CD4-positive, alpha-beta T cell (primary cell): ENCODE measurements at regions not wholly inside any gene's neighbourhood (a gene's known extent, or its start where the extent isn't known, plus 50 kb on each side); places are given as distances from the start of the nearest gene placed in this dataset.

Experiments used
- ATAC-seq: fragments of 200-7000 bp; cut with Tn5 transposase; one replicate; pipeline ENCODE4 v1.10.0; 2022; ENCODE audit warnings: mild to moderate bottlenecking; ENCODE audit not compliant: poor library complexity
- CTCF ChIA-PET: fragments of 350-600 bp; sonication (Branson Sonifier 250); formaldehyde crosslinking; loops from one replicate; lab custom pipeline; 2021; ENCODE audit warnings: antibody characterized with exemption, inconsistent platforms; lab: Charles Lee
- POLR2A ChIA-PET: fragments of 350-600 bp; sonication (Branson Sonifier 250); formaldehyde crosslinking; loops from one replicate; lab custom pipeline; 2021; ENCODE audit warnings: antibody characterized with exemption, inconsistent platforms; lab: Charles Lee
- DNase-seq, 14 experiments: peaks; one replicate each; pipeline ENCODE4 v3.0.0-alpha.2; 2013 to 2020; ENCODE audit warnings: mixed read lengths in 2 of 14
- H3K27ac ChIP-seq, 2 donors: one replicate each; pipeline versions ENCODE4 v1.5.1 to v1.7.0; 2013; ENCODE audit warnings: low read length in 2 of 2, low read depth in 1 of 2, mild to moderate bottlenecking in 1 of 2
- H3K27me3 ChIP-seq, 2 experiments: 1 replicate in 1 of 2; 2 replicates in 1 of 2; pipeline versions ENCODE4 v1.6.1 to v1.7.0; 2013; ENCODE audit warnings: low read length in 2 of 2, control low read depth in 1 of 2, mild to moderate bottlenecking in 1 of 2, moderate library complexity in 1 of 2; ENCODE audit not compliant: insufficient read depth in 2 of 2, control insufficient read depth in 1 of 2
- H3K36me3 ChIP-seq: one replicate; pipeline ENCODE4 v1.6.1; 2013; ENCODE audit warnings: low read length, control low read depth; ENCODE audit not compliant: insufficient read depth
- H3K4me1 ChIP-seq: one replicate; pipeline ENCODE4 v1.6.1; 2013; ENCODE audit warnings: low read length, control low read depth; ENCODE audit not compliant: insufficient read depth
- H3K4me3 ChIP-seq: one replicate; pipeline ENCODE4 v1.5.1; 2013; ENCODE audit warnings: mild to moderate bottlenecking, low read length, moderate library complexity
- H3K9me3 ChIP-seq, 2 experiments: 1 replicate in 1 of 2; 2 replicates in 1 of 2; pipeline versions ENCODE4 v1.6.1 to v1.7.0; 2013; ENCODE audit warnings: low read length in 2 of 2, mild to moderate bottlenecking in 2 of 2, control low read depth in 1 of 2, moderate library complexity in 1 of 2; ENCODE audit not compliant: control insufficient read depth in 1 of 2, insufficient read depth in 1 of 2
- H3K27ac Mint-ChIP-seq: one replicate; pipeline ENCODE4 v1.8.0; 2020; ENCODE audit warnings: mixed read lengths
- H3K27me3 Mint-ChIP-seq: one replicate; pipeline ENCODE4 v1.8.0; 2021; ENCODE audit warnings: mixed read lengths
- H3K36me3 Mint-ChIP-seq: one replicate; pipeline ENCODE4 v1.8.0; 2021; ENCODE audit warnings: low read depth, mixed read lengths
- H3K4me1 Mint-ChIP-seq: one replicate; pipeline ENCODE4 v1.8.0; 2021; ENCODE audit warnings: low read depth, mixed read lengths
- H3K4me3 Mint-ChIP-seq: one replicate; pipeline ENCODE4 v1.8.0; 2020; ENCODE audit warnings: mild to moderate bottlenecking, mixed read lengths
- H3K9me3 Mint-ChIP-seq: one replicate; pipeline ENCODE4 v1.8.0; 2020; ENCODE audit warnings: mixed read lengths
- CTCF ChIP-seq: fragments of 200-600 bp; IDR thresholded peaks from one replicate; pipeline ENCODE4 v1.8.0; 2022; ENCODE audit warnings: antibody characterized with exemption, mild to moderate bottlenecking
- intact Hi-C, 2 experiments: fragments of 100-400 bp; cut with DNase I in 1 of 2; cut with micrococcal nuclease in 1 of 2; formaldehyde crosslinking; loops; one replicate each; pipeline versions ENCODE4 v1.15.1 to v1.9.0; 2023 to 2025; cut with DNase I, micrococcal nuclease

GRCh38 chr14:96987771-96988170, 190.6 kb downstream of the VRK1 start:
- no peak for TF ChIP-seq CTCF
- Mint-ChIP-seq H3K27ac (peak overlapping the region; percentile 48), H3K4me1 (peaks cover 39% of the 10 kb centered on the region), H3K27me3 (no peaks in the 10 kb centered on the region), H3K9me3 (peaks cover 3% of the 10 kb centered on the region), H3K4me3 (no peak overlapping the region), H3K36me3 (no peaks in the 10 kb centered on the region)
- Histone ChIP-seq H3K27ac (no peak overlapping the region), H3K9me3 (no peaks in the 10 kb centered on the region), H3K36me3 (no peaks in the 10 kb centered on the region), H3K27me3 (no peaks in the 10 kb centered on the region), H3K4me1 (peaks cover 17% of the 10 kb centered on the region), H3K4me3 (no peak overlapping the region)
- ChIA-PET POLR2A (no interaction called here), CTCF (no interaction called here)
- ATAC-seq, result no peak
- DNase-seq, result no peak
- intact Hi-C loops, result no loop called here

- no peaks in the 10 kb centered on the region for H3K36me3 Mint-ChIP-seq
- Histone ChIP-seq H3K4me3 (no peak overlapping the region), H3K36me3 (no peaks in the 10 kb centered on the region), H3K27ac (no peak overlapping the region), H3K9me3 (no peaks in the 10 kb centered on the region), H3K27me3 (no peaks in the 10 kb centered on the region), H3K4me1 (peaks cover 17% of the 10 kb centered on the region)
- H3K27ac Mint-ChIP-seq, result no peak overlapping the region
- no peak for DNase-seq
- no peak for TF ChIP-seq CTCF
- H3K4me3 Mint-ChIP-seq, result no peak overlapping the region
- H3K27me3 Mint-ChIP-seq, result no peaks in the 10 kb centered on the region
- POLR2A ChIA-PET, result no interaction called here
- no peak for ATAC-seq
- intact Hi-C loops, result no loop called here
- CTCF ChIA-PET, result no interaction called here
- H3K9me3 Mint-ChIP-seq, result peaks cover 3% of the 10 kb centered on the region
- H3K4me1 Mint-ChIP-seq, result peaks cover 39% of the 10 kb centered on the region
Measured at GRCh38 chr14:96989306-96989705, 192.1 kb downstream of the VRK1 start.

- Histone ChIP-seq H3K4me3 (no peak overlapping the region), H3K27me3 (peaks cover 0 to 6% of the 10 kb centered on the region in 2 experiments), H3K36me3 (no peaks in the 10 kb centered on the region), H3K4me1 (peaks cover 17% of the 10 kb centered on the region), H3K9me3 (no peaks in the 10 kb centered on the region), H3K27ac (no peak overlapping the region)
- ChIA-PET POLR2A (no interaction called here), CTCF (no interaction called here)
- ATAC-seq (no peak), DNase-seq (no peak)
- H3K27me3 Mint-ChIP-seq, result no peaks in the 10 kb centered on the region
- no peak overlapping the region for H3K4me3 Mint-ChIP-seq
- H3K36me3 Mint-ChIP-seq, result no peaks in the 10 kb centered on the region
- H3K9me3 Mint-ChIP-seq, result peaks cover 3% of the 10 kb centered on the region
- intact Hi-C loops, result no loop called here
- no peak for TF ChIP-seq CTCF
- H3K27ac Mint-ChIP-seq, result no peak overlapping the region
- peaks cover 25% of the 10 kb centered on the region for H3K4me1 Mint-ChIP-seq
Measured at GRCh38 chr14:96991226-96991625, 194.0 kb downstream of the VRK1 start.
